ENCODE measurements at regions not wholly inside any gene's neighbourhood (a gene's known extent, or its start where the extent isn't known, plus 50 kb on each side); places are given as distances from the start of the nearest gene placed in this dataset.
"Not testable (repeated sequence)": the region's sequence is repeated elsewhere in the genome, so short reads cannot be mapped to it uniquely, and the experiment has no call there.

GRCh38 chrX:138788771-138789170 lies 77.3 kb upstream of the FGF13 start:
- no peaks in the 10 kb centered on the region for H3K36me3 ChIP-seq (ENCODE audit: control insufficient read depth, insufficient read depth, low read length)
- H3K27me3 ChIP-seq (ENCODE audit: control insufficient read depth, insufficient read depth, low read length) = no peaks in the 10 kb centered on the region

GRCh38 chrX:138778576-138778909 lies 67.0 kb upstream of the FGF13 start:
- not testable (repeated sequence) for H3K4me1 ChIP-seq (ENCODE audit: control insufficient read depth, insufficient read depth, low read length); H3K4me3 ChIP-seq (ENCODE audit: low read length)

More at GRCh38 chrX:138788771-138789170, 77.3 kb upstream of the FGF13 start:
- no peaks in the 10 kb centered on the region for H3K9me3 ChIP-seq (ENCODE audit: control insufficient read depth, low read length)
- no peaks in the 10 kb centered on the region for H3K4me1 ChIP-seq (ENCODE audit: control insufficient read depth, insufficient read depth, low read length)
- no peak overlapping the region for H3K4me3 ChIP-seq (ENCODE audit: low read length)
- H3K9ac ChIP-seq (ENCODE audit: low read length) = no peak overlapping the region

GRCh38 chrX:138777908-138778575 lies 66.5 kb upstream of the FGF13 start:
- not testable (repeated sequence) for H3K9ac ChIP-seq (ENCODE audit: low read length); H3K4me1 ChIP-seq (ENCODE audit: control insufficient read depth, insufficient read depth, low read length)

More at GRCh38 chrX:138778576-138778909, 67.0 kb upstream of the FGF13 start:
- not testable (repeated sequence) for H3K36me3 ChIP-seq (ENCODE audit: control insufficient read depth, insufficient read depth, low read length); H3K9ac ChIP-seq (ENCODE audit: low read length); H3K9me3 ChIP-seq (ENCODE audit: control insufficient read depth, low read length); H3K27me3 ChIP-seq (ENCODE audit: control insufficient read depth, insufficient read depth, low read length)

GRCh38 chrX:138777230-138777629 lies 65.7 kb upstream of the FGF13 start:
- H3K36me3 ChIP-seq (ENCODE audit: control insufficient read depth, insufficient read depth, low read length) = no peaks in the 10 kb centered on the region
- no peaks in the 10 kb centered on the region for H3K4me1 ChIP-seq (ENCODE audit: control insufficient read depth, insufficient read depth, low read length)
- no peak overlapping the region for H3K4me3 ChIP-seq (ENCODE audit: low read length)
- H3K9ac ChIP-seq (ENCODE audit: low read length) = no peak overlapping the region
- no peaks in the 10 kb centered on the region for H3K27me3 ChIP-seq (ENCODE audit: control insufficient read depth, insufficient read depth, low read length)
- H3K9me3 ChIP-seq (ENCODE audit: control insufficient read depth, low read length) = no peaks in the 10 kb centered on the region

More at GRCh38 chrX:138777908-138778575, 66.5 kb upstream of the FGF13 start:
- H3K27me3 ChIP-seq (ENCODE audit: control insufficient read depth, insufficient read depth, low read length); H3K9me3 ChIP-seq (ENCODE audit: control insufficient read depth, low read length); H3K36me3 ChIP-seq (ENCODE audit: control insufficient read depth, insufficient read depth, low read length); H3K4me3 ChIP-seq (ENCODE audit: low read length): not testable (repeated sequence)

- Histone ChIP-seq H3K27me3 (ENCODE audit: control insufficient read depth, insufficient read depth, low read length) (no peaks in the 10 kb centered on the region), H3K4me1 (ENCODE audit: control insufficient read depth, insufficient read depth, low read length) (no peaks in the 10 kb centered on the region), H3K4me3 (ENCODE audit: low read length) (no peak overlapping the region), H3K9me3 (ENCODE audit: control insufficient read depth, low read length) (no peaks in the 10 kb centered on the region), H3K9ac (ENCODE audit: low read length) (no peak overlapping the region), H3K36me3 (ENCODE audit: control insufficient read depth, insufficient read depth, low read length) (no peaks in the 10 kb centered on the region)
These were observed 64.0 kb upstream of the FGF13 start for GRCh38 chrX:138775517-138775916.

GRCh38 chrX:138771047-138771446 lies 59.5 kb upstream of the FGF13 start:
- no peaks in the 10 kb centered on the region for H3K4me1 ChIP-seq (ENCODE audit: control insufficient read depth, insufficient read depth, low read length)
- no peaks in the 10 kb centered on the region for H3K27me3 ChIP-seq (ENCODE audit: control insufficient read depth, insufficient read depth, low read length)
- no peak overlapping the region for H3K9ac ChIP-seq (ENCODE audit: low read length)
- no peaks in the 10 kb centered on the region for H3K9me3 ChIP-seq (ENCODE audit: control insufficient read depth, low read length)
- no peak overlapping the region for H3K4me3 ChIP-seq (ENCODE audit: low read length)
- H3K36me3 ChIP-seq (ENCODE audit: control insufficient read depth, insufficient read depth, low read length) = no peaks in the 10 kb centered on the region

- no peaks in the 10 kb centered on the region for H3K36me3 ChIP-seq (ENCODE audit: control insufficient read depth, insufficient read depth, low read length)
- H3K4me1 ChIP-seq (ENCODE audit: control insufficient read depth, insufficient read depth, low read length) = no peaks in the 10 kb centered on the region
These were observed 58.4 kb upstream of the FGF13 start for GRCh38 chrX:138769918-138770317.

GRCh38 chrX:138765051-138765450 lies 53.5 kb upstream of the FGF13 start:
- Histone ChIP-seq H3K9me3 (ENCODE audit: control insufficient read depth, low read length) (no peaks in the 10 kb centered on the region), H3K27me3 (ENCODE audit: control insufficient read depth, insufficient read depth, low read length) (no peaks in the 10 kb centered on the region), H3K4me3 (ENCODE audit: low read length) (no peak overlapping the region), H3K36me3 (ENCODE audit: control insufficient read depth, insufficient read depth, low read length) (no peaks in the 10 kb centered on the region), H3K4me1 (ENCODE audit: control insufficient read depth, insufficient read depth, low read length) (no peaks in the 10 kb centered on the region), H3K9ac (ENCODE audit: low read length) (no peak overlapping the region)

More at GRCh38 chrX:138769918-138770317, 58.4 kb upstream of the FGF13 start:
- Histone ChIP-seq H3K9me3 (ENCODE audit: control insufficient read depth, low read length) (no peaks in the 10 kb centered on the region), H3K27me3 (ENCODE audit: control insufficient read depth, insufficient read depth, low read length) (no peaks in the 10 kb centered on the region), H3K4me3 (ENCODE audit: low read length) (no peak overlapping the region), H3K9ac (ENCODE audit: low read length) (no peak overlapping the region)

- Histone ChIP-seq H3K9me3 (ENCODE audit: control insufficient read depth, low read length) (no peaks in the 10 kb centered on the region), H3K9ac (ENCODE audit: low read length) (no peak overlapping the region), H3K36me3 (ENCODE audit: control insufficient read depth, insufficient read depth, low read length) (no peaks in the 10 kb centered on the region), H3K4me3 (ENCODE audit: low read length) (no peak overlapping the region), H3K27me3 (ENCODE audit: control insufficient read depth, insufficient read depth, low read length) (no peaks in the 10 kb centered on the region), H3K4me1 (ENCODE audit: control insufficient read depth, insufficient read depth, low read length) (no peaks in the 10 kb centered on the region)
These were observed 52.2 kb upstream of the FGF13 start for GRCh38 chrX:138763761-138764160.

GRCh38 chrX:138761380-138761779 lies 49.9 kb upstream of the FGF13 start:
- Histone ChIP-seq H3K9me3 (ENCODE audit: control insufficient read depth, low read length) (no peaks in the 10 kb centered on the region), H3K4me1 (ENCODE audit: control insufficient read depth, insufficient read depth, low read length) (no peaks in the 10 kb centered on the region), H3K9ac (ENCODE audit: low read length) (no peak overlapping the region), H3K4me3 (ENCODE audit: low read length) (no peak overlapping the region), H3K36me3 (ENCODE audit: control insufficient read depth, insufficient read depth, low read length) (no peaks in the 10 kb centered on the region), H3K27me3 (ENCODE audit: control insufficient read depth, insufficient read depth, low read length) (no peaks in the 10 kb centered on the region)

Measured in mucosa of stomach (tissue), 1 donor.